Neural crest cell (in vitro differentiated cells): ENCODE measurements at regions not wholly inside any gene's neighbourhood (a gene's known extent, or its start where the extent isn't known, plus 50 kb on each side); places are given as distances from the start of the nearest gene placed in this dataset.

Experiments
- DNase-seq: peaks from one replicate; pipeline ENCODE4 v3.0.0; 2021; ENCODE audit warnings: low read depth, mixed read lengths, low spot score
- H3K27ac Mint-ChIP-seq: one replicate; pipeline ENCODE4 v1.8.0; 2021; ENCODE audit warnings: mild to moderate bottlenecking, mixed read lengths; ENCODE audit not compliant: unreplicated experiment
- H3K27me3 Mint-ChIP-seq: 2 replicates; pipeline ENCODE4 v1.8.0; 2021; ENCODE audit warnings: low read depth, mild to moderate bottlenecking, mixed read lengths
- H3K36me3 Mint-ChIP-seq: 2 replicates; pipeline ENCODE4 v1.8.0; 2021; ENCODE audit warnings: low read depth, mild to moderate bottlenecking, mixed read lengths
- H3K4me1 Mint-ChIP-seq: 2 replicates; pipeline ENCODE4 v1.8.0; 2021; ENCODE audit warnings: mixed read lengths
- H3K4me3 Mint-ChIP-seq: one replicate; pipeline ENCODE4 v1.8.0; 2021; ENCODE audit warnings: mild to moderate bottlenecking, mixed read lengths
- H3K9me3 Mint-ChIP-seq: 2 replicates; pipeline ENCODE4 v1.8.0; 2021; ENCODE audit warnings: mixed read lengths
- CTCF ChIP-seq: fragments of 200-600 bp; sonication (generic); conservative IDR thresholded peaks from 2 replicates; pipeline ENCODE4 v1.5.0; 2021; ENCODE audit warnings: antibody characterized with exemption, mild to moderate bottlenecking

- H3K36me3 Mint-ChIP-seq: peaks cover 10% of the 10 kb centered on the region
- no peak for DNase-seq
- TF ChIP-seq CTCF: no peak
- H3K4me1 Mint-ChIP-seq: peaks cover 57% of the 10 kb centered on the region
- no peak overlapping the region for H3K27ac Mint-ChIP-seq
- peak overlapping the region; percentile 9 for H3K4me3 Mint-ChIP-seq
- H3K9me3 Mint-ChIP-seq: peaks cover 3% of the 10 kb centered on the region
- no peaks in the 10 kb centered on the region for H3K27me3 Mint-ChIP-seq
Observed at GRCh38 chr9:673264-673965, 168.1 kb upstream of the DMRT1 start.

- Mint-ChIP-seq H3K27ac (no peak overlapping the region), H3K9me3 (peaks cover 1% of the 10 kb centered on the region), H3K4me1 (peaks cover 58% of the 10 kb centered on the region), H3K36me3 (peaks cover 11% of the 10 kb centered on the region), H3K4me3 (no peak overlapping the region), H3K27me3 (no peaks in the 10 kb centered on the region)
- no peak for DNase-seq
- TF ChIP-seq CTCF: no peak
Observed at GRCh38 chr9:673966-674526, 167.5 kb upstream of the DMRT1 start.

- Mint-ChIP-seq H3K9me3 (no peaks in the 10 kb centered on the region), H3K4me1 (peaks cover 67% of the 10 kb centered on the region), H3K27ac (no peak overlapping the region), H3K4me3 (no peak overlapping the region), H3K36me3 (peaks cover 3% of the 10 kb centered on the region), H3K27me3 (no peaks in the 10 kb centered on the region)
- no peak for DNase-seq
- no peak for TF ChIP-seq CTCF
Observed at GRCh38 chr9:675697-676370, 165.7 kb upstream of the DMRT1 start.

GRCh38 chr9:676780-677438, 164.6 kb upstream of the DMRT1 start:
- TF ChIP-seq CTCF: no peak
- H3K9me3 Mint-ChIP-seq: no peaks in the 10 kb centered on the region
- H3K4me3 Mint-ChIP-seq: no peak overlapping the region
- H3K27me3 Mint-ChIP-seq: no peaks in the 10 kb centered on the region
- H3K4me1 Mint-ChIP-seq: peaks cover 65% of the 10 kb centered on the region
- no peak for DNase-seq
- H3K36me3 Mint-ChIP-seq: peaks cover 3% of the 10 kb centered on the region
- no peak overlapping the region for H3K27ac Mint-ChIP-seq

- no peak overlapping the region for H3K4me3 Mint-ChIP-seq
Observed at GRCh38 chr9:677461-678097, 163.9 kb upstream of the DMRT1 start.

More at GRCh38 chr9:677461-678097, 163.9 kb upstream of the DMRT1 start:
- no peak for DNase-seq
- Mint-ChIP-seq H3K36me3 (peaks cover 3% of the 10 kb centered on the region), H3K27ac (no peak overlapping the region), H3K4me1 (peaks cover 61% of the 10 kb centered on the region), H3K27me3 (no peaks in the 10 kb centered on the region), H3K9me3 (no peaks in the 10 kb centered on the region)
- TF ChIP-seq CTCF: no peak
